GM06990 (cell line): ENCODE measurements at regions not wholly inside any gene's neighbourhood (a gene's known extent, or its start where the extent isn't known, plus 50 kb on each side); places are given as distances from the start of the nearest gene placed in this dataset.
"Not testable (repeated sequence)": the region's sequence is repeated elsewhere in the genome, so short reads cannot be mapped to it uniquely, and the experiment has no call there.

Experiments
- DNase-seq: peaks from one replicate; pipeline ENCODE4 v3.0.0-alpha.2; 2011; ENCODE audit not compliant: insufficient read length; ENCODE audit errors: extremely low read depth
- H3K27me3 ChIP-seq: replicated peaks from 2 replicates; pipeline ENCODE4 v1.6.0; 2011; ENCODE audit warnings: low read length; ENCODE audit not compliant: control insufficient read depth, insufficient read depth
- H3K36me3 ChIP-seq: 2 replicates; pipeline ENCODE4 v1.5.1; 2011; ENCODE audit warnings: low read length; ENCODE audit not compliant: control insufficient read depth, insufficient read depth
- H3K4me3 ChIP-seq: replicated peaks from 2 replicates; pipeline ENCODE4 v1.5.1; 2011; ENCODE audit warnings: low read depth, mild to moderate bottlenecking, control low read depth, low read length
- CTCF ChIP-seq: IDR thresholded peaks from 2 replicates; pipeline ENCODE4 v1.5.1; 2011; ENCODE audit warnings: low read length, control low read depth, mild to moderate bottlenecking, inconsistent platforms; ENCODE audit not compliant: insufficient read depth, poor library complexity, severe bottlenecking

DNA sequence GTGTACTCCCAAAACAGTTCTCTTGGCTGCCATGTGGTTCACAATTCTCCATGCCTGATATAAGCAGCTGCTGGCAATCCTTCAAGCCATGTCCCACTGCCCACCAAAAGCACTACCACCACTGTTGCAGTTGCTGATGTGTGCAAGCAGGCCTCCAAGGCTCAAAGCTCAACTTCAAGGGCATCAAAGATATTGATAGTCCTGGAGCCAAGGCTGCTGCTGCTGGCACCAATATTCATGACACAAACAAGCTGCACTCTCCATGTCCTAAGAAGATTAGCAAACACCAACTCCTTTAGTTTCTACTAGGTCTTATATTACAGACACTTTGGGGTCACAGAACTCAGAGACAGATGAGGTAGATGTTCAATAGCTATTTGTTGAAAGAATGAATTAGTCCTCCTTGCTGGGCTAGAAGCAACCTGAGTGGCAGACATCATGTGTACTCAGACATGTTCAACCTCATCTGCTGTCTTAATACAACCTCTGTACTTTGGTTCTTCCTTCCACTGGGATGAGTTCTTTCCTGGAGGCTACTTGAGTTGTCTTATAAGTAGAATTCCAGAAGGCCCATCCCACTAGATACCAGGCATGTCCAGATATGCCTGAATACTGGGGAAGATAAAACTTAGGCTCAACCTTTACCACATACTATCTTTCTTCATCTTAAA is 104.5 kb upstream of the UGP2 start:
- no peak for DNase-seq

GRCh38 chr2:63738019-63738418 is 103.7 kb upstream of the UGP2 start:
- TF ChIP-seq CTCF, result no peak
- Histone ChIP-seq H3K36me3 (no peaks in the 10 kb centered on the region), H3K27me3 (no peaks in the 10 kb centered on the region), H3K4me3 (no peak overlapping the region)
- DNase-seq, result no peak

More for the DNA sequence above, 104.5 kb upstream of the UGP2 start:
- TF ChIP-seq CTCF, result no peak
- Histone ChIP-seq H3K27me3 (no peaks in the 10 kb centered on the region), H3K4me3 (no peak overlapping the region), H3K36me3 (no peaks in the 10 kb centered on the region)

DNA sequence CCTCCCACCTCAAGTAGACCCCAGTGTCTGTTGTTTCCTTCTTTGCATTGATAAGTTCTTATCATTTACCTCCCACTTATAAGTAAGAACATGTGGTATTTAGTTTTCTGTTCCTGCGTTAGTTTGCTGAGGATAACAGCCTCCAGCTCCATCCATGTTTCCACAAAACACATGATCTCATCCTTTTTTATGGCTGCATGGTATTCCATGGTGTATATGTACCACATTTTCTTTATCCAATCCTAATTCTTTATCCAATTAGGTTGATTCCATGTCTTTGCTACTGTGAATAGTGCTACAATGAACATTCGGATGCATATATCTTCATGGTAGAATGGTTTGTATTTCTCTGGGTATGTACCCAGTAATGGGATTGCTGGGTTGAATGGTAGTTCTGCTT is 102.5 kb upstream of the UGP2 start:
- not testable (repeated sequence) for H3K4me3 ChIP-seq, H3K27me3 ChIP-seq, DNase-seq, H3K36me3 ChIP-seq

GRCh38 chr2:63740020-63740419 is 101.7 kb upstream of the UGP2 start:
- no peaks in the 10 kb centered on the region for H3K36me3 ChIP-seq
- H3K27me3 ChIP-seq, result no peaks in the 10 kb centered on the region
- DNase-seq, result no peak
- TF ChIP-seq CTCF, result no peak
- H3K4me3 ChIP-seq, result no peak overlapping the region

DNA sequence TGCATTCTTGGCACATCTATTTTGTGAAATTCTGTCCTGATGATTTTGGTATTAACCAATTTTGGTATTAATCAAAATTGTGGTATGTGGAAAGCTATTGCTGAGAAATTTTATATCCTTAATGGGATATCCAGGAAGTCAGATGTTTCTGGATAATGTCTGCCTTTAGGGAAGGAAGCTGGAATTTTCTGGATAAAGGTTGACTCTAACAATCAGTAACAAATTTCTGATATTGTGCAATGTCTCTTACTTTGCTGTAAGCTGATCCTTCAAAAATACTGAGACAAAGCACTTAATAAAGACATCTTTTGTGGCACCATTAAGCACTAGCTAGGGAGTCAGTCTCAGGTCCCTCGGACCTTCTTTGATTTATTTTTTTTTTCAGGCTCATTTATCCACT is 100.8 kb upstream of the UGP2 start:
- TF ChIP-seq CTCF, result no peak
- no peaks in the 10 kb centered on the region for H3K36me3 ChIP-seq
- no peak for DNase-seq
- no peaks in the 10 kb centered on the region for H3K27me3 ChIP-seq
- H3K4me3 ChIP-seq, result no peak overlapping the region

DNA sequence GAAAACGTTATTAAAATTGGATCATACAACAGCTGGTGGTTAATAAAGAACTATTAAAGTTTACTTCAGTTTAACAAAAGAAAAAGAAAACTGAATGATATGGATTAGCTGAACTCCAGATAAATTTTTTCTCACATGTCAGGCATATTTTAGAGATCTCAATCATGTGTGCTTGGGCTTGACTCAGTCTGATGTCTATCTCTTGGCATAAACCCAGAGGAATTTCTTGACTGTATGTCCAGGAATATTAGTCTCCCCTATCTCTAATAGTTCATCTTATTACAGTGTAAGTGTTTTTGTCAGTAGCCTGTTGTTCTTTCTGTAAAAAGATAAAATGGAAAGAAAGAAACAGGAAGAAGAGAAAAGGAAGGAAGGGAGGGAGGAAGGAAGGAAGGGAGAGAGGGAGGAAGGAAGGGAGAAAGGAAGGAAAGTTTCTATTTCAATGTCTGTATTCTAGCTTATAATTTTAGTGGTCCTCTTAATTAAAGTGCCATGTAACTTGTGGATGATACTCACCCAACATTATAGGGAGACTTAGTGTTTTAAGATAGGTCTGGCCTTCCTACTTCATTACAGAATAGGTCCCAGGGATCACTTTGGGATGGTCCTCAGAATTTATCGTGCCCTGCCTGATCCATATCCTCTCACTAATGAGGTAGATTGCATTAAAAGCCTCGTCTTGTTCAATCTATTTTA is 99.7 kb upstream of the UGP2 start:
- DNase-seq, result no peak
- TF ChIP-seq CTCF, result no peak
- Histone ChIP-seq H3K27me3 (no peaks in the 10 kb centered on the region), H3K36me3 (no peaks in the 10 kb centered on the region), H3K4me3 (no peak overlapping the region)
